OCI-LY7 (cell line): ENCODE measurements at regions not wholly inside any gene's neighbourhood (a gene's known extent, or its start where the extent isn't known, plus 50 kb on each side); places are given as distances from the start of the nearest gene placed in this dataset.

Source experiments
- CTCF ChIP-seq: fragments of 200-600 bp; sonication (generic); conservative IDR thresholded peaks from 2 replicates; pipeline ENCODE4 v1.5.1; 2014; ENCODE audit warnings: mild to moderate bottlenecking, antibody characterized with exemption, low read length, moderate library complexity, mixed read lengths
- EZH2phosphoT487 ChIP-seq: fragments of 200-600 bp; sonication (generic); IDR thresholded peaks from 2 replicates; pipeline ENCODE4 v1.6.1; 2018; ENCODE audit warnings: low read depth, borderline replicate concordance, mild to moderate bottlenecking, mixed run types, antibody characterized with exemption, low read length, moderate library complexity, mixed read lengths

GRCh38 chr2:144048631-144049060, 471.3 kb downstream of the ZEB2 start:
- TF ChIP-seq CTCF (no peak), EZH2phosphoT487 (no peak)
